22Rv1 (cell line): ENCODE measurements at regions not wholly inside any gene's neighbourhood (a gene's known extent, or its start where the extent isn't known, plus 50 kb on each side); places are given as distances from the start of the nearest gene placed in this dataset.

Experiments used
- CTCF ChIP-seq: fragments of 450-650 bp; IDR thresholded peaks from 2 replicates; pipeline ENCODE4 v1.5.1; 2017; ENCODE audit warnings: mild to moderate bottlenecking
- ZFX ChIP-seq: fragments of 450-650 bp; IDR thresholded peaks from 2 replicates; pipeline ENCODE4 v1.6.1; 2017; ENCODE audit warnings: antibody characterized with exemption, borderline replicate concordance

- TF ChIP-seq CTCF (no peak), ZFX (no peak)
Measured at GRCh38 chr13:99829161-99829560, 142.4 kb downstream of the ZIC5 start.
